H1 (cell line): ENCODE measurements at regions not wholly inside any gene's neighbourhood (a gene's known extent, or its start where the extent isn't known, plus 50 kb on each side); places are given as distances from the start of the nearest gene placed in this dataset.

Source experiments
- CTCF ChIA-PET: fragments of 300-600 bp; sonication (Branson Sonifier 250); formaldehyde crosslinking; loops from one replicate; lab custom pipeline; 2021; ENCODE audit not compliant: partially characterized antibody; lab: Charles Lee
- POLR2A ChIA-PET: fragments of 300-600 bp; sonication (Branson Sonifier 250); formaldehyde crosslinking; loops from one replicate; lab custom pipeline; 2021; ENCODE audit warnings: inconsistent platforms; ENCODE audit not compliant: partially characterized antibody; lab: Charles Lee
- DNase-seq, 2 experiments: peaks; one replicate each; pipeline versions ENCODE4 v3.0.0 to v3.0.0-alpha.2; 2010 to 2022; ENCODE audit warnings: low spot score in 2 of 2, low read depth in 1 of 2, mixed read lengths in 1 of 2
- FAIRE-seq: peaks from 2 replicates; lab custom pipeline; 2011; peaks lifted over from hg19 to GRCh38; lab: Jason Lieb, UNC
- H2AFZ ChIP-seq: 2 replicates; pipeline ENCODE4 v1.8.1; 2012; ENCODE audit warnings: low read length, inconsistent platforms
- H2AK5ac ChIP-seq: 2 replicates; pipeline ENCODE4 v1.6.1; 2013; ENCODE audit warnings: low read depth, low read length
- H2BK120ac ChIP-seq: replicated peaks from 2 replicates; pipeline ENCODE3; 2013; ENCODE audit warnings: low read depth, low read length, inconsistent platforms
- H2BK12ac ChIP-seq: 2 replicates; pipeline ENCODE4 v1.6.1; 2013; ENCODE audit warnings: low read depth, low read length
- H2BK15ac ChIP-seq: 2 replicates; pipeline ENCODE4 v1.6.1; 2013; ENCODE audit warnings: low read length
- H2BK20ac ChIP-seq: 2 replicates; pipeline ENCODE4 v1.6.1; 2013; ENCODE audit warnings: low read length
- H2BK5ac ChIP-seq: 2 replicates; pipeline ENCODE4 v1.6.1; 2013; ENCODE audit warnings: low read depth, low read length
- H3K14ac ChIP-seq: 2 replicates; pipeline ENCODE4 v1.6.1; 2013; ENCODE audit warnings: inconsistent platforms; ENCODE audit not compliant: insufficient read length
- H3K18ac ChIP-seq: 2 replicates; pipeline ENCODE4 v1.6.1; 2013; ENCODE audit warnings: low read length; ENCODE audit errors: extremely low read depth
- H3K23ac ChIP-seq: 2 replicates; pipeline ENCODE4 v1.6.1; 2013; ENCODE audit warnings: inconsistent platforms; ENCODE audit not compliant: insufficient read length
- H3K23me2 ChIP-seq: 2 replicates; pipeline ENCODE4 v1.6.1; 2013; ENCODE audit warnings: low read depth, low read length
- H3K27ac ChIP-seq: 2 replicates; pipeline ENCODE4 v1.6.1; 2011; ENCODE audit warnings: low read depth, low read length, inconsistent platforms
- H3K27me3 ChIP-seq, 4 experiments: replicated peaks in 1 of 4; 1 replicate in 1 of 4; 2 replicates in 3 of 4; pipeline versions ENCODE4 v1.6.1 to v1.8.1; 2011 to 2013; ENCODE audit warnings: low read length in 3 of 4, mild to moderate bottlenecking in 3 of 4, inconsistent platforms in 2 of 4, mixed read lengths in 2 of 4, moderate library complexity in 1 of 4; ENCODE audit not compliant: control insufficient read depth in 3 of 4, insufficient read depth in 3 of 4; ENCODE audit errors: extremely low read depth in 1 of 4
- H3K36me3 ChIP-seq, 4 experiments: 2 replicates each; pipeline versions ENCODE4 v1.6.1 to v1.8.1; 2011 to 2013; ENCODE audit warnings: mild to moderate bottlenecking in 4 of 4, low read length in 3 of 4, moderate library complexity in 2 of 4, control low read depth in 1 of 4, inconsistent platforms in 1 of 4; ENCODE audit not compliant: insufficient read depth in 4 of 4, control insufficient read depth in 2 of 4
- H3K4ac ChIP-seq: replicated peaks from 2 replicates; pipeline ENCODE3; 2013; ENCODE audit warnings: low read length, low read depth, mixed read lengths, inconsistent platforms; ENCODE audit not compliant: insufficient read length
- H3K4me1 ChIP-seq, 4 experiments: replicated peaks in 1 of 4; 1 replicate in 1 of 4; 2 replicates in 3 of 4; pipeline versions ENCODE4 v1.6.1 to v1.8.1; 2011 to 2013; ENCODE audit warnings: low read length in 3 of 4, inconsistent platforms in 2 of 4, mixed read lengths in 1 of 4; ENCODE audit not compliant: insufficient read depth in 4 of 4, control insufficient read depth in 3 of 4
- H3K4me2 ChIP-seq, 2 experiments: 2 replicates each; pipeline versions ENCODE4 v1.6.1 to v1.8.1; 2011 to 2013; ENCODE audit warnings: low read depth in 2 of 2, low read length in 2 of 2, control low read depth in 1 of 2, inconsistent platforms in 1 of 2, mild to moderate bottlenecking in 1 of 2; ENCODE audit not compliant: insufficient read depth in 1 of 2
- H3K4me3 ChIP-seq, 4 experiments: fragments of 200-600, 300-600 bp in 1 of 4; sonication (generic), shearing (Covaris generic), sonication (Bioruptor Twin) in 1 of 4; 2 replicates each; pipeline versions ENCODE4 v1.5.1 to v1.8.1; 2011 to 2016; ENCODE audit warnings: low read length in 4 of 4, low read depth in 3 of 4, control low read depth in 2 of 4, inconsistent platforms in 2 of 4, mild to moderate bottlenecking in 2 of 4, mixed read lengths in 1 of 4, moderate library complexity in 1 of 4; ENCODE audit not compliant: insufficient read depth in 2 of 4; ENCODE audit errors: extremely low read depth in 1 of 4
- H3K56ac ChIP-seq: replicated peaks from 2 replicates; pipeline ENCODE3; 2013; ENCODE audit warnings: low read depth, mild to moderate bottlenecking, mixed read lengths, low read length, inconsistent platforms; ENCODE audit not compliant: insufficient read length
- H3K79me1 ChIP-seq: 2 replicates; pipeline ENCODE4 v1.6.1; 2013; ENCODE audit warnings: low read depth, low read length, control low read depth
- H3K79me2 ChIP-seq, 2 experiments: 2 replicates each; pipeline versions ENCODE4 v1.6.1 to v1.8.1; 2012 to 2013; ENCODE audit warnings: low read length in 2 of 2, mild to moderate bottlenecking in 2 of 2, inconsistent platforms in 1 of 2; ENCODE audit not compliant: insufficient read depth in 2 of 2, control insufficient read depth in 1 of 2
- H3K9ac ChIP-seq, 4 experiments: replicated peaks in 1 of 4; 1 replicate in 1 of 4; 2 replicates in 3 of 4; pipeline versions ENCODE4 v1.6.1 to v1.8.1; 2011 to 2013; ENCODE audit warnings: low read depth in 3 of 4, low read length in 3 of 4, control low read depth in 2 of 4, mild to moderate bottlenecking in 2 of 4, moderate library complexity in 2 of 4, inconsistent platforms in 1 of 4; ENCODE audit errors: extremely low read depth in 1 of 4
- H3K9me3 ChIP-seq, 2 experiments: 2 replicates each; pipeline versions ENCODE4 v1.6.1 to v1.8.1; 2012 to 2013; ENCODE audit warnings: mild to moderate bottlenecking in 2 of 2, moderate library complexity in 2 of 2, control low read depth in 1 of 2, inconsistent platforms in 1 of 2, low read depth in 1 of 2, low read length in 1 of 2, mixed read lengths in 1 of 2; ENCODE audit not compliant: insufficient read depth in 2 of 2
- H4K20me1 ChIP-seq, 2 experiments: replicated peaks in 1 of 2; 2 replicates each; pipeline versions ENCODE3 to v1.8.1; 2011 to 2013; ENCODE audit warnings: inconsistent platforms in 2 of 2, low read length in 2 of 2, mild to moderate bottlenecking in 1 of 2; ENCODE audit not compliant: insufficient read depth in 2 of 2, control insufficient read depth in 1 of 2
- H4K5ac ChIP-seq: 2 replicates; pipeline ENCODE4 v1.6.1; 2013; ENCODE audit warnings: low read length, low read depth, mixed read lengths, inconsistent platforms; ENCODE audit not compliant: insufficient read length
- H4K8ac ChIP-seq: 2 replicates; pipeline ENCODE4 v1.8.0; 2013; ENCODE audit warnings: mild to moderate bottlenecking, moderate library complexity, low read length, inconsistent platforms; ENCODE audit not compliant: insufficient read depth; ENCODE audit errors: extremely low read depth
- H4K91ac ChIP-seq: replicated peaks from 2 replicates; pipeline ENCODE3; 2013; ENCODE audit warnings: low read length, mixed read lengths, inconsistent platforms; ENCODE audit not compliant: insufficient read length
- BACH1 ChIP-seq: IDR thresholded peaks from 2 replicates; pipeline ENCODE4 v1.6.1; 2012; ENCODE audit warnings: low read length, improper control_type of control experiment
- CTBP2 ChIP-seq: IDR thresholded peaks from 2 replicates; pipeline ENCODE4 v1.7.0; 2011; ENCODE audit warnings: borderline replicate concordance, mild to moderate bottlenecking, moderate library complexity, mixed read lengths, low read length; ENCODE audit not compliant: insufficient read depth, insufficient read length
- FOSL1 ChIP-seq: IDR thresholded peaks from 2 replicates; pipeline ENCODE4 v1.6.1; 2011; ENCODE audit warnings: mild to moderate bottlenecking, low read depth, low read length, moderate library complexity; ENCODE audit not compliant: insufficient read depth
- HDAC6 ChIP-seq: IDR thresholded peaks from one replicate; pipeline ENCODE4 v1.7.1; 2012; ENCODE audit warnings: low read depth, mild to moderate bottlenecking, inconsistent platforms, low read length, moderate library complexity
- RFX5 ChIP-seq: IDR thresholded peaks from 2 replicates; pipeline ENCODE4 v1.6.1; 2011; ENCODE audit warnings: low read depth, low read length, improper control_type of control experiment, borderline replicate concordance
- TEAD4 ChIP-seq: IDR thresholded peaks from 2 replicates; pipeline ENCODE4 v1.6.1; 2012; ENCODE audit warnings: low read depth, low read length, inconsistent platforms, mixed read lengths
- WGBS, 2 experiments: shearing (Covaris generic) in 1 of 2; methylation state at CpG; one replicate each; pipeline versions ENCODE4 v1.1.6 to v1.1.7; 2013 to 2015; ENCODE audit warnings: low lambda C conversion rate in 2 of 2, mixed read lengths in 2 of 2, inconsistent platforms in 1 of 2, low coverage in 1 of 2, missing lambda C conversion rate in 1 of 2; ENCODE audit not compliant: insufficient replicate concordance in 2 of 2, insufficient coverage in 1 of 2, insufficient read length in 1 of 2; ENCODE audit errors: extremely low coverage in 1 of 2, missing lambda C conversion rate in 1 of 2; 5-methylcytosine and 5-hydroxymethylcytosine counted together

DNA sequence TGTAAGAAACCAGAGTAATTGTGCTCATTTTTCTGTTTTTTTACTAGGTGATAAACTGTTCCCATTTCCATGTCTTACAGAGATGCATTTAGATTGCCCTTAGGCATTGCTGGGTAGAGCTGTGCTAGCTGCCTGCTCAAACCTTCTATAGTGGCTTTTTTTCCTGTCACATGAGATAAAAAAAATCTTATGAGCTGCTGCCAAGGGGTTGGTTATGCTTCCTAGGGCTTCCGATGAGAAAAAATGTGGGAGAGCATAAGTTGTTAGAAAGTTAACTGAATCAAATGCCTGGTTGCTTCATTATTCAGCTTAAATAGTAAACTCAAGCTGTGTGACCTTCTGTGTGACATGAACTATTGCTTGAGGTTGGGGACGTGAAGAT is 50.0 kb upstream of the NOX3 start:
- no peak for DNase-seq
- H3K79me2 ChIP-seq: no peaks in the 10 kb centered on the region
- H4K5ac ChIP-seq: no peak overlapping the region
- 0 out of 2 replicates have a peak overlapping the region, but pooled peaks have one; percentile 92 for H2AFZ ChIP-seq
- H2BK5ac ChIP-seq: no peak overlapping the region
- no peak overlapping the region for H3K56ac ChIP-seq
- H3K27me3 ChIP-seq: no peaks in the 10 kb centered on the region
- TF ChIP-seq FOSL1: no peak
- no peak for TF ChIP-seq TEAD4
- no peak for TF ChIP-seq CTBP2
- TF ChIP-seq RFX5: no peak
- no peak for TF ChIP-seq HDAC6
- no peak for TF ChIP-seq BACH1
- TF ChIP-seq, all 59 proteins: peak for 0
- CTCF ChIA-PET: interaction anchor here (1.1 to 2.4 kb wide), 6 partner anchors 11 to 178 kb away, joined by 3 to 13 read pairs (median 4); no protein-coding TSS in a partner anchor
- no peaks in the 10 kb centered on the region for H4K20me1 ChIP-seq
- no peak overlapping the region for H3K14ac ChIP-seq
- POLR2A ChIA-PET: no interaction called here
- H3K4me2 ChIP-seq: no peak overlapping the region
- H2BK15ac ChIP-seq: no peak overlapping the region
- no peaks in the 10 kb centered on the region for H3K9me3 ChIP-seq
- no peak overlapping the region for H3K9ac ChIP-seq
- H3K23me2 ChIP-seq: no peaks in the 10 kb centered on the region
- no peak overlapping the region for H3K18ac ChIP-seq
- H3K4me1 ChIP-seq: no peaks in the 10 kb centered on the region
- no peak overlapping the region for H2BK12ac ChIP-seq
- no peak overlapping the region for H3K4me3 ChIP-seq
- H3K36me3 ChIP-seq: no peaks in the 10 kb centered on the region
- H4K8ac ChIP-seq: no peak overlapping the region
- H2BK120ac ChIP-seq: no peak overlapping the region
- no peaks in the 10 kb centered on the region for H3K79me1 ChIP-seq
- no peak overlapping the region for H4K91ac ChIP-seq
- no peak overlapping the region for H2BK20ac ChIP-seq
- H3K23ac ChIP-seq: no peak overlapping the region
- 97% methylated on average over 2 of the region's 2 CpGs; no CpG with 5 or more reads in 1 of the 2 experiments for WGBS, 2 experiments
- no peak for FAIRE-seq
- H3K4ac ChIP-seq: no peak overlapping the region
- no peak overlapping the region for H2AK5ac ChIP-seq
- no peak overlapping the region for H3K27ac ChIP-seq
